CD4-positive, alpha-beta T cell treated with Interleukin-17A for 1 hour (primary cell): ENCODE measurements at regions not wholly inside any gene's neighbourhood (a gene's known extent, or its start where the extent isn't known, plus 50 kb on each side); places are given as distances from the start of the nearest gene placed in this dataset.

Experiments
- DNase-seq: peaks from one replicate; pipeline ENCODE4 v3.0.0-alpha.2; 2020

DNA sequence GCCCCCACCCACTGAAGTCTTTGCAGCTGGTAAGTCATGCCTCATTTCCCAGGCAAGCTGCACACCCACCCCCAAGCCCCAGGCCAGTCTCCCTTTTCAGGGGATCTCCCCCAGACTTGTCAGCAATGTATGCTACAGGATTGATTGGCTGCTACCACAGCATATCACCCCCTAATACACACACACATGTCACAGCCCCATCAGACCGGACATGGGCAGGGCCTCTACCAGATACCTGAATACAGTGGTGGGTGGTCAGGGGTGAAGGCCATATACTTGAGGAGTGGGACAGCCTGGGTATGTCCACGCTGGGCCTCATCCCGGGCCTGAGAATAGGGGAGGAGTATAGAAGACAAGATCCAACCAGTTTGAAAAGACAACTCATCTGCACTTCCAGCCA, 63.4 kb upstream of the ARAP3 start:
- no peak for DNase-seq

GRCh38 chr5:141743866-141744272, 61.8 kb upstream of the ARAP3 start:
- DNase-seq: no peak

- DNase-seq: no peak
These were observed 61.1 kb upstream of the ARAP3 start for GRCh38 chr5:141742866-141743851.

DNA sequence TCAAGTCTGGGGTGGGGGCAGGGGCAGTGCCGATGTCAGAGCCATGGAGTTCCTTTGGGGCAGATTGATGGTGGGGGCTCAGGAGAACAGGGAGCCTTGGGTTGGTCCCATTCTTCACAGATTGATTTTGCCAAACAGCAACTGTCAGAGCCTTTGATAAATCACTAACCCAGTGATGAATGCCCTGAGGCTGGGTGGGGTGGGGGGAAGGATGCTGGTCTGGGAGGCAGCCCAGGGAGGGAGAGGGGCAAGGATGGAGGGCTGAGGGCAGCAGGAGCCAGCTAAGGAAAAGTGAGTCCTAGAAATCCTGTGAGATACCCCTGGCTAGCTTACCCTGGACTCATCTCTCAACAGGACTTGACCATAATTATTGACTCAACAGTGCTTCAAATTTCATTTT, 60.1 kb upstream of the ARAP3 start:
- DNase-seq: no peak

GRCh38 chr5:141740885-141741284, 58.9 kb upstream of the ARAP3 start:
- no peak for DNase-seq

- DNase-seq: no peak
These were observed 55.5 kb upstream of the ARAP3 start for GRCh38 chr5:141737535-141737934.

- no peak for DNase-seq
These were observed 53.8 kb upstream of the ARAP3 start for GRCh38 chr5:141735823-141736222.

- DNase-seq: peak; percentile 20
These were observed 52.6 kb upstream of the ARAP3 start for GRCh38 chr5:141734501-141735229.

DNA sequence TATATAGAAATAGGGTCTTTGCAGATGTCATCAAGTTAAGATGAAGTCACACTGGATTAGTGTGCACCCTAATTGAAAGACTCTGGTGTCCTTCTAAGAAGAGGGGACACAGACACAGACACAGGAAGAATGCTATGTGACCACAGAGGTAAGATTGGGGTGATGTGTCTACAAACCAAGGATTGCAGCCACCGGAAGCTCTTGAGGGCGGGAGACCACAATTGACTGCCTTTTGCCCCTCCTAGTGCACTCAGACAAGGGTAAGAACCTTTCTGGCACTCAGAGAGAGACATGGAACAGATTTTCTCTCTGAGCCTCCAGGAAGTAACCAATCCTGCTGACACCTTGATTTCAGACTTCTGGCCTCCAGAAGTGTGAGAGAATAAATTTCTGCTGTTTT, 51.2 kb upstream of the ARAP3 start:
- no peak for DNase-seq

DNA sequence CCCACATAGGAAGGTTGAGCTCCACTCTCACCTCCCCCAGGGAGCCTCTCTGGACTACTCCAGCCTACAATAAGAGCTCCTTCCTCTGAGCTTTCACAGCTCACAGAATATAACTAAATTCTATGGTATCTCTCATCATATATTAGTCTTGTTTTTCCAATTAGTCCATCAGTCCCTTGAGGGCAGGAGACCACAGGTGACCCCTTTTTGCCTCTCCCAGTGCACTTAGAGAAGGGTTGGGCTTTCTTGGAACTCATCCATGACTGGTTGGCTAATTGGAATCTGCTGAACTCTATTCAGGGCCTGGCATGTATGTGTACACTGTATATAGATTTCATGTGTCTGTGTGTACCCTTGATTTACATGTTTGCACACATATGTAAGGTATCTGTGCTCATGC, 50.4 kb upstream of the ARAP3 start:
- no peak for DNase-seq
